CD4-positive, alpha-beta T cell treated with Interleukin-17A for 1 hour (primary cell): ENCODE measurements at regions not wholly inside any gene's neighbourhood (a gene's known extent, or its start where the extent isn't known, plus 50 kb on each side); places are given as distances from the start of the nearest gene placed in this dataset.
"Not testable (repeated sequence)": the region's sequence is repeated elsewhere in the genome, so short reads cannot be mapped to it uniquely, and the experiment has no call there.

Source experiments
- DNase-seq: peaks from one replicate; pipeline ENCODE4 v3.0.0-alpha.2; 2020

DNA sequence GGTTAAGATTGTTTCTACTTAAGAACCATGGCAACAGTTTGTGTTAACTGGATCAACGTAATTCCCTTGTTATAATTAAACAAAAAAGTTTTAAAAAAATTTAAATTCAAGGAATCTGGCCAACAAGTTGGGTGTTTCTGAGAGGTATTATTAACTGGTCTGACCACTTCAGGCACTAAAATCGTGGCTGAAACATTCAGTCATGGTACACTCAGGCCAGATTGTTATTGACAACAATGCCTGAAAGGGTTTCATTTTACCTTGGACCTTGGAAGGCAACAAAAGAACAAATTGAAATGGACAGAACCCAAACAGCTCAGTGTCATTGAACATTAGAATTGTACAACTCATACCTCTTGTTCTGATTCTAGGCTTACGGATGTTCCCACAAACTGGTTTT, 103.3 kb upstream of the ARMC3 start:
- DNase-seq, result no peak

DNA sequence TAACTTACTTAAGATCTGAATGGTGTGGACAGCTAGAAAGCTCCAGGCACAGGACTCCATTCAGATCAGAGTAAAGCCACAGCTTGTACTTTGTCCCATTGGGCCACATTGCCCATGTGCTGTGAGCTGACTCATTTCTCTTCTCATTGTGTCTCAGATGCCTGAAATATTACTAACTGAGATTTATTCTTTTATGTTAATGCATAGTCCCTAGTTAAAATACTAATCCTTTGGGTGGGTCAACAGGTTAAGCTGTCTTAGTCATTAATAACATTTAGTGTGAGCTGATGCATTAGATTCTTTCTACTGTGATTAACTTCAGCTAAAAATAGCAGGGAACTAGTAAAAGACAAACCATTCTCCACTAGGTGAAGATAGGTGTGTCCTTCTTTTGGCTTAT, 104.7 kb upstream of the ARMC3 start:
- no peak for DNase-seq

DNA sequence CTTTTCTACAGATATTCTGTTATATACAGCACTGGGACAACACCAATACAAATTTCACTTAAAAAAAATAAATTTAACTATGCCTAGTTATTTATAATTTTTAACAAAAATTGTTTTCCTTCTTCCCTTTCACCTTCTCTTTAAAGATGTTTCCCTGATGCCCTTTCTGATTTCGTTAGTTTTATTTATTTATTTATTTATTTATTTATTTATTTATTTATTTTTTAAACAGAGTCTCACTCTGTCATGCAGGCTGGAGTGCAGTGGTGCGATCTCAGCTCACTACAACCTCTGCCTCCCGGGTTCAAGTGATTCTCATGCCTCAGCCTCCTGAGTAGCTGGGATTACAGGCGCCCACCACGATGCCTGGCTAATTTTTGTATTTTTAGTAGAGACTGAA, 105.9 kb upstream of the ARMC3 start:
- DNase-seq, result not testable (repeated sequence)

DNA sequence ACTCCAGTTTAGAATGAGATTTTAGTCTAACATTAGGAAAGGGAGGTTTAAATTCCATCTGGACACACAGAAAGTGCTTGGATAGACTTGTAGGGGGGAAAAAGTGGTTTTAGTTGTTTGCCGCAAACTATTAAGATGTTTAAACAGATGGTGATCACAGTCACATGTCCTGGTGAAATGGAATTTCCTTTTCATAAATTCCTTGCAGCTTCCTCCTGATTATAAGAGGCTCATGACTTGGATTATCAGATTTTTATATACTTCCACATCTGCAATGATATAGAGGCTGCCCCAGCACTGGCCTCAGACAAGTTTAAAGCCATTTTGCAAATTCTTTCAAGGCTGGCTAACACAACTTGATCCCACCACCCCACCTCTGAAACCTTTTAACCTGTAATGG, 106.4 kb upstream of the ARMC3 start:
- no peak for DNase-seq

DNA sequence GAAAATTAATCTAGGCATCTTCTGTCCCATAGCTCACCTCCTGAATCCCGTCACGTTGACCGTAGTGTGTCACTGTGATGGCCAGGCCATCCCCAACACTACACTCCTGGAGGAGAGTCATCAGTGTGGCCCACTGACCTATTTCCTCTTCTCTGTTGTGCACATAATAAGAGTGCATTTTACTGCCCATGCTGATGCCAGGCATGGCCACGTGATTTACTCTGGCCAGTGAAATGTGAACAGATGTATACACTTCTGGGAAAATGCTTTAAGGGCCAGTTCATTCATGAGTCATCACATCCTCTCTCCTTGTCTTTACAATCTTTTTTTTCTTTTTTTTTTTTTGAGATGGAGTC, 101.9 kb upstream of the PIP4K2A start:
- DNase-seq, result no peak

DNA sequence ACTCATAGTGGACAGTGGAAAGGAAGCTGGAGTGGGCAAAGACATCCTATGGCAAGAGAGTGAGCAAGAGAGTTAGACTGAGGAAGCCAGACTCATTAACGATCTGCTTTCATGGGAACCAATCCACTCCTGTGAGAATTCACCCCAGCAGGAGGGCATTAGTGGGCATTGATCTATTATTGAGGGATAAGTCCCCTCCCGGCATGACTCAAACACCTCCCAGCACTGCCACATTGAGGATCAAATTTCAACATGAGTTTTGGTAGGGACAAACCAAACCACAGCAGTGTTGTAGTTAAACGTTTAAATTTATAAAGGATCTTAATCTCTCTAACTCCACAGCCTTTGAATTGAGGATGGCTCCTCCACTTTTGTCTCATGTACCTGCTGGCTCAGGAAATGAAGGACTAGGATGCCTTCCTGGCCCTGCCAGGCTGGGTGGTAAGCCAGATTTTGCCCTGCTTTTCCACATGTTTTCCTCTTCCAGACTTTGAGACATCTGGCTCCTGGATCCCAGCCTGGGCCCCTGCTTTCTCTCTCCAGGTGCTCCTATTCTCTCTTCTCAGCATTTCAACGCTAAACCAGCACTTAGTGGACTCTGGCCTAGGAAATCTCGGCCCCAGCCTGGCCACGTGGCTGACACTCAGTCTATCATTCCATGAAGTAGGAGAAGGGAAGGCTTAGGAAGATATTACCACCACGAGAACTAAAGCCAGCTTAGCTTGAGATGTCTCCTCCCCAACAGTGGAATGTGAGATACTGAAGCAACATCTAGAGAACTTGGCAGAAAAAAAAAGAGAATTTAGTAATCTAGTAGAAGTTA, 96.5 kb upstream of the PIP4K2A start:
- DNase-seq, result no peak

DNA sequence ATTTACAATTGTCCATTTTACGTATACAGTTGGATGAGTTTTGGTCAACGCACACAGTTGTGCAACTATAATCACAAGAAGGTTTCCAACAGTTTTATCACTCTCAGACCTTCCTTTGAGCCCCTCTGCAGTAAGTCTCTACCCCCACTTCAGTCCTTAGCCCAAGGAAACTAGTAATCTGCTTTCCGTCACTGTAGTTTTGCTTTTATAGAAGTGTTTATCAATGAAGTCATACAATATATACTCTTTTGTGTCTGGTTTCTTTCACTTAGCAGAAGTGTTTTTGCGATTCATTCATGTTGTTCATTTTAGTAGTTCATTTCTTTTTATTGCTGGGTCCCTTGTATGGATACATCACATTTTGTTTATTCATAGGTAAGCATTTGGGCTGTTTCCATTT, 92.9 kb upstream of the PIP4K2A start:
- no peak for DNase-seq

DNA sequence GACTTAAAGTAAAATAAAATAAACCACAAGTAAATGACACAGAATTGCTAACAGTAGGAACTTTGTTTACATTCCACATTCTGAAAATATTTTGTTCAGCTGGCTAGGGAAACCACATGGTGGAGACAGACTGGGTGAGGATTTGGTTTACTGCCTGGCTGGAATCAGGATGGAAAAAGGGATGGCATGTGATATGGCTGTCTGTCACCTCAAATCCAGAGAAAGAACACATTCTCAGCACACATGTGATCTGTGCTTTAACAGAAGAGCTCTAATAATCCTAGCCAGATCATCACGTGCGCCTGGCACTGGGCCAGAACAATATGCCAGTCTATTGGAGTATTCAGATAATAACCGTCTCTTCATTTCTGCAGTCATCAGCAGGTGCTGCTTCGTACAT, 90.9 kb upstream of the PIP4K2A start:
- no peak for DNase-seq

DNA sequence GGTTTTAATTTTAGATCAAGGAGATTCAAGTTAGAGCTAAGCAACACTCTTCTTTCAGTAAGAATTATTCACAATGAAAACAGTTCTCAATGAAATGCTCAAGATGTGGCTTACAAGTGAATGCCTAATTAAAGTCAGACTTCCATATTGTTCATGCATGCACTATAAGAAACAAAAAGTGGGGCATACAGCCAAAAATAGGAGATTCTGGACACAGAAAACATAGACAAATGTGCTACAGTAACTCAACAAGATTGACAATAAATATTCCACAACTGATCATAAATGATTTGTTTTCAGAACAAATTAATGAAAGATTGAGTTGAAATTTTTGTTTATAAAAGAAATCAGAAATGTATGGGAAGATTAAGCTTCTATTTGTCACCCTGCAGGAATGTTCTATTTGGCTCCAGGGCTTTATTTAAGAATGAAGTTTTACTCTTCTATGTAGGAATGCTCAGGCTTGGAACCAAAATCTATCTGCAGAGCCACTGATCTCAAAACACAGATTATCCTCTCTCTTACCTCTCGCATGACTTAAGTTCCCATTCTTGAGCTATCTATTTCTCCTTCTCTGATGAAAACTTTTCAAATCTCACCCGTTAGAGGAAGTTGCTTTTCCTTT, 89.0 kb upstream of the PIP4K2A start:
- DNase-seq, result no peak

DNA sequence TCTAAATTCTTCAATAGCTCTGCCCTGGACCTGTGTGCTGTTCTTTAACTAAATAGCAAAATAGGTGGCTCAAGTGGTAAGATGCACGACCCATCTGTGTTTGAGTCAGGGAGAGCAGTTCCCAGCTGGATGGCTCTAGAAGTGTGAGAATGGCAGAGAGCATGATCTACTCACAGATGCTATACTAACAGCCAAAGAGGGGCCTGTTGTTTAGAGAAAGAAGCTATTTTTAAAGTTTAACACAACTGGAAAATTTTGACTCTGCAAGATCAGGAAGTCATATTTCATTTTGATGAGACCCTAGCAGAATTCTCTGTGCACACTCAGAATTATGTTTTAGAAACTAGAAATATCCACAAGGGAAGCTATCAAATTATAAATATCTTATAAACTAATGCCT, 87.4 kb upstream of the PIP4K2A start:
- no peak for DNase-seq

DNA sequence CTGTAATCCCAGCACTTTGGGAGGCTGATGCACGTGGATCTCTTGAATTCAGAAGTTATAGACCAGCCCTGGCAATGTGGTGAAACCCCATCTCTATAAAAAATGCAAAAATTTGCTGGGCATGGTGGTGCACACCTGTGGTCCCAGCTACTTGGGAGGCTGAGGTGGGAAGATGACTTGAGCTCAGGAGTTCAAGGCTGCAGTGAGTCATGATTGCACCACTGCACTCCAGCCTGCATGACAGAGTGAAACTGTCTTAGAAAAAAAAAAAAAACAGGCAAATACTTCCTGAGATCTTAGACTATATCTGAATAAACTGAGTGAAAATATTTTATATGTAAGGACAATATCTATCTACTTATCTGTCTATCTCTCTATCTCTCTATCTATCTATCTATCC, 83.4 kb upstream of the PIP4K2A start:
- DNase-seq, result not testable (repeated sequence)

DNA sequence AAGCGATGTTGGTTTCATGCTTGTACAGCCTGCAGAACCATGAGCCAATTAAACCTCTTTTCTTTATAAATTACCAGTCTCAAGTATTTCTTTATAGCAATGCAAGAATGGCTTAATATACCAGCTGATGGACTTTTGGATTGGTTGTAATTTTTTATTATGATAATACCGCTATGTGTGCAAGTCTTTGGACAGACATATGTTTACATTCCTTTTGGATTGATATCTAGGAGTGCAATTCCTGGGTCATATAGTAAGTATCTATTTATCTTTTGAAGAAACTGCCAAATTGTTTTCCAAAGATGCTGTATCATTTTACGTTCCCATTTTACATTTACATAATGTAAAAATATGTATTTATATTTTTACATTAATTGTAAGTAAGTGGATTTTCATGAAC, 81.2 kb upstream of the PIP4K2A start:
- DNase-seq, result no peak

DNA sequence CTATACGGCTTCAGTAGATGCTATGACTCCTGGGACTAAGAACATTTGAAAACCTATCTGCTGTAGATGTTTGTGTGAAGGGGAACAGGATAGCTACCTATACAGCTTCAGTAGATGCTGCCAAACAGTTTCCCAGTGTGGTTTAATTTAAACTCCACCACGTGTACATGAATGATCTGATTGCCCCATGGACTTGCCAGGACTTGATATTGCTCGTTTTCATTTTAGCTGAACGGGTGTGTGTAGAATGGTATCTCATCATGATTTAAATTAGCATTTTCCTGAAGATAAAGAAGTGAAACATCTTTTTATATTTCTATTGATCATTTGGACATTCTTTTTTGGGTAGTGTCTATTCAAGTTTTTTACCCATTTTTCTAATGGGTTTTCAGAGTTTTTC, 77.8 kb upstream of the PIP4K2A start:
- no peak for DNase-seq

DNA sequence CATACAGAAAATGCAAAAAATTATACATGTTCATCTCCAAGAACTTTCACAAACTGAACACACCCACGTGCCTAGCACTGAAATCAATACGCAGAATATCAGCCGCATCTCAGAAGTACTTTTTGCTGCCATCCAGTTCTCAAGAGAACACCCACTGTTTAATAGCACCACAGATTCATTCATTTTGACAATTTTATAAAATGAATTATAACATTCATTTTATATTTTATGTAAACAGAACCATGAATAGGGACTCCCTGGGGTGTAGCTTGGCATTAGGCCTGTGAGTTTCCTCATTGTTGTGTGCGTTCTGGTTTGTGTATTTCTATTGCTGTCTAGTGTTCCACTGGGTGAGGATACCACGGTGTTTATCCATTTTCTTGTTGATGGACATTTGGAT, 77.3 kb upstream of the PIP4K2A start:
- DNase-seq, result no peak

DNA sequence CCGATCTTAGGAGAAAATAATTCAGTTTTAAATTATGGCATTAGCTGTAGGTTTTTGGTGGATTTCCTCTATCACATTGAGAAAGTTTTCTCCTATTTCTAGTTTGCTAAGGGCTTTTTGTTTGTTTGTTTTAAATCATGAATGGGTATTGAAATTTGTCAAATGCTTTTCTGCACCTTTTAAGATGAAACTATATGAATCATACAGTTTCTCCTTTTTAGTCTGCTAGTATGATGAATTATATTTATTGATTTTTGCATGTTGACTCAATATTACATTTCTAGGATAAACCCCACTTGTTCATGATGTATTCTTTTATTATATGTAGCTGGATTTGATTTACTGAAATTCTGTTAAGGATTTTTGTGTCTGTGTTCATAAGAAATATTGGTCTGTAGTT, 70.3 kb upstream of the PIP4K2A start:
- no peak for DNase-seq

DNA sequence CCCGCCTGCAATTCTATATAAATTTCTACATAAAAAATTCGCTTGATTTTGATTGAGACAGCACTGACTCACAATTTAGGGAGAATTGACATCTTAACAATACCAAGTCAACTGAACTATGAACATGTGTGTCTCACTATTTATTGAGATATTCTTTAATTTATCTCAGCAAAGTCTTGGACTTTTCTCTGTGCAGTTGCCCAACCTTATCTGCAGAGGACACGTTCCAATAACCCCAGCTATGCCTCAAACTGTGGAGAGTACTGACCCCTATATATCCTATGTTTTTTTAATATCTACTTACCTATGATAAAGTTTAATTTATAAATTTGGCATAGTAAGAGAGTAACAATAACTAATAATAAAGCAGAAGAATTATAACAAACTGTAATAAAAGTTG, 69.4 kb upstream of the PIP4K2A start:
- no peak for DNase-seq

DNA sequence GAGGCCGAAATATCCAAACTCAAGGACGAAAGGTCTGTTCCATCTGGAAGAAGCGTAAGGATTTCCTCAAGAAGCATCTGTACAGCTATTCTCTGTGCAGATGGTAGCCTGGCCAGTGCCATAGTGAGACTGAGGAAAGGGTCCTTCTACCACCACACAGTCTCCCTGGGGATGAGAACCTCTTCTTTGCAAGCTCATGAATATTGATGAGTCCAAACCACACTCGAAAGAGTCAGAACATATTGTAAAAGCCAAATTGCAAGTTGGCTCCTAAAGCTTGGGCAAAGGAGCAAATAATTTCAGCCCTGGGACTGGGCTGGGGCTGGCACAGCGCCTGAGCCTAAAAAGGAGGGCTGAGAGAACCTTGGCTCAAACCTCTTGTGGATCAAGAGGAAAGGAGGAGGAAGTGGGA, 66.1 kb upstream of the PIP4K2A start:
- DNase-seq, result no peak

DNA sequence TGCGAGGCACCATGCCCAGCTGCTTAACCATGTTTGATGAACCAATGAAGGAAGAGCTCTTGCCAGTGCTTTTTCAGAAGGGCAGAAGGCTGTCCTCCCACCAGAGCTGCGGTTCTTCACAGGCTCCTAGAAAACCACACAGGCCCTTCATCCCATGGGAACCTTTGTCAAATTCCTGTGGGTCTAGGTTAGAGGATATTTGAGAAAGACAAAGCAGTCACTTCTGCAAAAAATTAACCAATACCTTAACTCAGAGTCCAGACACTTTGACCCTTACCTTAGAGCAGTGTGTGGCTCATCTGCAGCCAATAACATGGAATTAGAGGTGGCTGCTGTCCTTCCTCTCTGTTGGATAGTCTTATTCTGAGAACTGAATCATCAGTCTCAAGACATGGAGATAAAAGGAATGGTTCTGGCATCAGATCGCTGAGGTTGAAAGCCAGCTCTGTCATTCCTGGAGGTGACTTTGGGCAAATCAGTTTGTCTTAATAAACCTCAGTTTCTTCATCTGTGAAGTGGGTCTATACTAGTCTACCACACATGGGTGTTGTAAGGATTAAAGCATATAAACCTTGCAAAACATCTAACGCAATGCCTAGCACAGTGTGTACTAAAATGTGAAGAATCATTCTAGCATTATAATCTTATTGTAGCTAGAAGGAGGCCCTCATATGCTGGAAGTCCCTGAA, 65.1 kb upstream of the PIP4K2A start:
- DNase-seq, result no peak

DNA sequence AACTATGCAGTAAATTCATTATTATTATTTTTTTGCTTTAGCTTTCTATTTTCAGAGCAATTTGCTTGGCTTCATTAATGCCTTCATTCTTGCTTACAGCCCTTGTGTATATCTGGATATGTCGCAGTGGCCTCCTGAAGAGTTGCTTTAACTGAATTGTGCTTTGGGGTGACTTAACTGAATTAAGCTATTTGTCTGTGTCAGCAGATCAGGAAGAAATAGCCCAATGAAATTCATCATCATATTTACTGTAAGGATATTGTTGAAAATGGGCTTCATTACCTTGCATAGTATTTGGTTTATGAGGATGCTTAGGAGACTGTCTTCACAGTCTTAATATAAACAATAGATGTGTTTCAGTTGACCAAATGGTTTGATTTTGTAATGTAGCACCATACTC, 59.7 kb upstream of the PIP4K2A start:
- no peak for DNase-seq

DNA sequence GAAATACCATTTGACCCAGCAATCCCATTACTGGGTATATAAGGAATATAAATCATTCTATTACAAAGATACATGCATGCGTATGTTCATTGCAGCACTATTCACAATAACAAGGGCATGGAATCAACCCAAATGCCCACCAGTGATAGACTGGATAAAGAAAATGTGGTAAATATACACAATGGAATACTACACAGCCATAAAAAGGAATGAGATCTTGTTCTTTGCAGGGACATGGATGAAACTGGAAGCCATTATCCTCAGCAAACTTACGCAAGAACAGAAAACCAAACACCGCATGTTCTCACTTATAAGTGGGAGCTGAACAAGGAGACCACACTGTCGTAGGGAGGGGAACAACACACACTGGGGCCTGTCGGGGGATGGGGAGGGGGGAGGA, 57.3 kb upstream of the PIP4K2A start:
- not testable (repeated sequence) for DNase-seq

DNA sequence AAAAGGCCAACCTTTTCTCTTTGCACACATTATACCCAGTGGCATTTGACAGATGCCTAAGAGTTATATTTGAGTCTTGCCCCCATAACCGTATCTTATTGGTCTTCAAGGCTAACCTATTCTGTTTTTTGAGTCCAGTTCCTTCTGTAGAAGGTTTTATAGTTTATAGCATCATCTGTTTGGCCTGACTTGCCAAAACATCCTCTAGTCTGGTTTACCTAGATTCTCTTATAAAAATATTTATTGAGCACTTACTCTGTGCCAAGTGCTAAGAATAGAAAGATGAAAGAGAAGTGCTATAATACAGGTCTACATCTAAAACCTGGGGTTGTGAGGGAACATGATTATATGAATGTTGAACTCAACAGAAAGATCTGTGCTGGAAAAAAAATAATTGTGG, 55.9 kb upstream of the PIP4K2A start:
- DNase-seq, result no peak

DNA sequence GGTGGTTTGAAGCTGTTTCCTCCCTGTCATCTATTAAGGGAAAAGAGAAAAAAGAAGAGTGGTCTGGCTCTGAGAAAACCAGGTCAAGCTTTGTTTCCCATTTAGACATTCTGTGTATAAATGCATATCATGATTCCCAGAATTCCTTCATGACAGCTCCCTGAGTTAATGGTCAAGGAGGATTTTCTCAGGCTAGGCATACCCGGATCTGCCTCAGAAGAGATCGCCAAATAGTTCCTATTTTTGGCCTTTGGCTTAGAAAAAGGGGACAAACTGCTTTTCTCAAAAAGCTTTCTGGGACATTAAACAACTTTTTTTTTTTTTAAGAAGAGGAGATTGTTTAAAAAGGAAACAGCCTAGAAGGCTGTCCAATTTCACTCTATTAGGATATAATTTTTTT, 53.5 kb upstream of the PIP4K2A start:
- DNase-seq, result no peak

DNA sequence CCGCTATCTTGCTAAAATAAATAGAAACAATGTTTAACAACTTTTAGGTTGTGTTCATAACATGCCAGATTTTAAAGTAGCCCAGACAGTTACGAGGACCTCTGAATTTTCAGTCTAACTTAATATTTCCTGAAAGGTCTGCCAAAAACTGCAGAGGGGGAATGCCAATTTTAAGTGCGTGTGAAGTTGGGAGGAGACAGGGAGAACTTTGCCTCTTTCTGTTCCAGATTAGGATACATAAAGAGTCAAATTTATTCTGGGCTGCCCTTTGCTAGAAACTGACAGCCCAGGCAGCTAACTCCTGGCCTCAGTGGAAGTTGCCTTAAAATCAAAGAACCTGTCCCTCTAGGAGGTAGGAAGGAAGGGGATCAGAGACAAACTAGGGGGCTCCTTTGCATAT, 52.3 kb upstream of the PIP4K2A start:
- DNase-seq, result no peak
